Left kidney (tissue), 1 donor: ENCODE measurements at regions not wholly inside any gene's neighbourhood (a gene's known extent, or its start where the extent isn't known, plus 50 kb on each side); places are given as distances from the start of the nearest gene placed in this dataset.

Experiments used
- DNase-seq: peaks from one replicate; pipeline ENCODE4 v3.0.0-alpha.2; 2013

- no peak for DNase-seq
Observed at GRCh38 chr5:165104611-165105010, 1599.2 kb downstream of the MAT2B start.

- no peak for DNase-seq
Observed at GRCh38 chr5:165108809-165109208, 1603.4 kb downstream of the MAT2B start.

- DNase-seq = no peak
Observed at GRCh38 chr5:165119175-165119574, 1613.8 kb downstream of the MAT2B start.

- no peak for DNase-seq
Observed at GRCh38 chr5:165126598-165126997, 1621.2 kb downstream of the MAT2B start.

- no peak for DNase-seq
Observed at GRCh38 chr5:165127941-165128340, 1622.5 kb downstream of the MAT2B start.

GRCh38 chr5:165130656-165131055, 1625.2 kb downstream of the MAT2B start:
- no peak for DNase-seq

- no peak for DNase-seq
Observed at GRCh38 chr5:165134155-165134554, 1628.7 kb downstream of the MAT2B start.

- DNase-seq = no peak
Observed at GRCh38 chr5:165135565-165135964, 1630.1 kb downstream of the MAT2B start.

GRCh38 chr5:165137701-165138100, 1632.3 kb downstream of the MAT2B start:
- no peak for DNase-seq

GRCh38 chr5:165138236-165138635, 1632.8 kb downstream of the MAT2B start:
- DNase-seq = no peak

GRCh38 chr5:165139262-165139661, 1633.8 kb downstream of the MAT2B start:
- DNase-seq = no peak

- no peak for DNase-seq
Observed at GRCh38 chr5:165139721-165140120, 1634.3 kb downstream of the MAT2B start.

GRCh38 chr5:165143741-165144140, 1638.3 kb downstream of the MAT2B start:
- no peak for DNase-seq

GRCh38 chr5:165149431-165149830, 1644.0 kb downstream of the MAT2B start:
- no peak for DNase-seq

GRCh38 chr5:165152058-165152457, 1646.6 kb downstream of the MAT2B start:
- DNase-seq = no peak

- DNase-seq = no peak
Observed at GRCh38 chr5:165157219-165157618, 1651.8 kb downstream of the MAT2B start.

GRCh38 chr5:165161204-165161603, 1655.8 kb downstream of the MAT2B start:
- no peak for DNase-seq

- DNase-seq = no peak
Observed at GRCh38 chr5:165163861-165164260, 1658.4 kb downstream of the MAT2B start.

- no peak for DNase-seq
Observed at GRCh38 chr5:165173651-165174050, 1668.2 kb downstream of the MAT2B start.

- no peak for DNase-seq
Observed at GRCh38 chr5:165175041-165175440, 1669.6 kb downstream of the MAT2B start.

GRCh38 chr5:165184183-165184582, 1678.8 kb downstream of the MAT2B start:
- DNase-seq = no peak

- DNase-seq = no peak
Observed at GRCh38 chr5:165185716-165186115, 1680.3 kb downstream of the MAT2B start.

GRCh38 chr5:165187815-165188214, 1682.4 kb downstream of the MAT2B start:
- no peak for DNase-seq

- DNase-seq = no peak
Observed at GRCh38 chr5:165188556-165189175, 1683.2 kb downstream of the MAT2B start.

- DNase-seq = no peak
Observed at GRCh38 chr5:165196961-165197360, 1691.5 kb downstream of the MAT2B start.
